ENCODE measurements at regions not wholly inside any gene's neighbourhood (a gene's known extent, or its start where the extent isn't known, plus 50 kb on each side); places are given as distances from the start of the nearest gene placed in this dataset.

DNA sequence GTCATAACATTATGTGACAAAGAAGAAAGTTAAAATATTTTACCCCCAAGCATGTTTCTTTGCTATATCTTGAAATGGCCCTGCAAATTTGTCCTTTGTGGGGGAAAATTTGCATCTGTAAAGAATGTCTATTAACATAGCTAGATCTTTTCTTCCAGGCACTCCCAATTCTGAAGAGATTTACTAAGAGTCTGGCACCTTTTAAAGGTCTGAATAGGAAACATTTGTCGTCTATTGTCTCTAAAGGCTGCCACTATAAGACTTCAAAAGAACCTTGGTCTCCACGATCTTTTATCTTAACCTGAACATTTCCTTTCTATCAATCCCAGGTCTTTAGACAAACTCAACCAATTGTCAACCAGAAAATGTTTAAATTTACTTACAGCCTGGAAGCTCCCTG lies 128.6 kb upstream of the VCX start:
- no peak for TF ChIP-seq POLR2A (IDR thresholded peaks at IDR 0.05)
- TF ChIP-seq, protein P1, sequence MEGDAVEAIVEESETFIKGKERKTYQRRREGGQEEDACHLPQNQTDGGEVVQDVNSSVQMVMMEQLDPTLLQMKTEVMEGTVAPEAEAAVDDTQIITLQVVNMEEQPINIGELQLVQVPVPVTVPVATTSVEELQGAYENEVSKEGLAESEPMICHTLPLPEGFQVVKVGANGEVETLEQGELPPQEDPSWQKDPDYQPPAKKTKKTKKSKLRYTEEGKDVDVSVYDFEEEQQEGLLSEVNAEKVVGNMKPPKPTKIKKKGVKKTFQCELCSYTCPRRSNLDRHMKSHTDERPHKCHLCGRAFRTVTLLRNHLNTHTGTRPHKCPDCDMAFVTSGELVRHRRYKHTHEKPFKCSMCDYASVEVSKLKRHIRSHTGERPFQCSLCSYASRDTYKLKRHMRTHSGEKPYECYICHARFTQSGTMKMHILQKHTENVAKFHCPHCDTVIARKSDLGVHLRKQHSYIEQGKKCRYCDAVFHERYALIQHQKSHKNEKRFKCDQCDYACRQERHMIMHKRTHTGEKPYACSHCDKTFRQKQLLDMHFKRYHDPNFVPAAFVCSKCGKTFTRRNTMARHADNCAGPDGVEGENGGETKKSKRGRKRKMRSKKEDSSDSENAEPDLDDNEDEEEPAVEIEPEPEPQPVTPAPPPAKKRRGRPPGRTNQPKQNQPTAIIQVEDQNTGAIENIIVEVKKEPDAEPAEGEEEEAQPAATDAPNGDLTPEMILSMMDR (IDR thresholded peaks at IDR 0.05), result no peak

Data from esophagus squamous epithelium (tissue), 4 donors.